GM21423 (cell line): ENCODE measurements at regions not wholly inside any gene's neighbourhood (a gene's known extent, or its start where the extent isn't known, plus 50 kb on each side); places are given as distances from the start of the nearest gene placed in this dataset.
"Not testable (repeated sequence)": the region's sequence is repeated elsewhere in the genome, so short reads cannot be mapped to it uniquely, and the experiment has no call there.

Experiments
- ATAC-seq: cut with Tn5 transposase; IDR thresholded peaks from one replicate; pipeline ENCODE4 v1.9.1; 2021; ENCODE audit warnings: mild to moderate bottlenecking, moderate library complexity; ENCODE audit not compliant: unreplicated experiment

DNA sequence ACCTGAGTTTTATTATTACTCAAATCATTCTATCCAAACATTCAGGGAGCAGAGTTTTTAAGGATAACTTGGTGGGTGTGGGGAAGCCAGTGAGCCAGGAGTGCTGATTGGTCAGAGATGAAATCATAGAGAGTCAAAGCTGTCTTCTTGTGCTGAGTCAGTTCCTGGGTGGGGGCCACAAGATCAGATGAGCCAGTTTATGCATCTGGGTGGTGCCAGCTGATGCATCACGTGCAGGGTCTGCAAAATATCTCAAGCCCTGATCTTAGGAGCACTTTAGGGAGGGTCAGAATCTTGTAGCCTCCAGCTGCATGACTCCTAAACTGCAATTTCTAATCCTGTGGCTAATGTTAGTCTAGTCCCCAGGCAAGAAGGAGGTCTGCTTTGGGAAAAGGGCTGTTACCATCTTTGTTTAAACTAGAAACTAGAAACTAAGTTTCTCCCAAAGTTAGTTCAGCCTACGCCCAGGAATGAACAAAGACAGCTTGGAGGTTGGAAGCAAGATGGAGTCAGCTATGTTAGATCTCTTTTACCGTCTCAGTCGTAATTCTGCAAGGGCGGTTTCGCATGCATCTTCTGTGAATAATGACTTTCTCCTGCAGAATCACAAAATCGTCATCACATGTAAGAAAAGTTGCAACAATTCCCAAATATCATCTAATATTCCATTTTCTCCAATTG is 97.5 kb downstream of the ZNF664 start:
- not testable (repeated sequence) for ATAC-seq

DNA sequence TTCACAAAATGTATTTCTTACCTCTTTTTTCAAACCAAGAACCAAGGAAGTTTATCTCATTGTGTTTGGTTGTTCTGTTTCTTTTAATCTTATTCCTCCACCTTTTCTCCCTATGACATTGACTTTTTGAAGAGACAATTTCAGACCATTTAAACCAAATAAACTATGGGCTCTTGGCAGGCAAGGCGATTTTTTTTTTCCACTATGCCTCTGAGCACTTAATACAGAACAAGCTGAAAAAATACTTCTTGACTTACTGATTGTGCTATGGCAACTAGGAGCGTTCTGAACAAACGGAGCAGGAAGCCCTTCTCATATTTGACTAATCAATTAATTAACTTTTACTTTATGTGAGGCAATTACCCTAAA is 98.0 kb downstream of the ZNF664 start:
- ATAC-seq: no peak

DNA sequence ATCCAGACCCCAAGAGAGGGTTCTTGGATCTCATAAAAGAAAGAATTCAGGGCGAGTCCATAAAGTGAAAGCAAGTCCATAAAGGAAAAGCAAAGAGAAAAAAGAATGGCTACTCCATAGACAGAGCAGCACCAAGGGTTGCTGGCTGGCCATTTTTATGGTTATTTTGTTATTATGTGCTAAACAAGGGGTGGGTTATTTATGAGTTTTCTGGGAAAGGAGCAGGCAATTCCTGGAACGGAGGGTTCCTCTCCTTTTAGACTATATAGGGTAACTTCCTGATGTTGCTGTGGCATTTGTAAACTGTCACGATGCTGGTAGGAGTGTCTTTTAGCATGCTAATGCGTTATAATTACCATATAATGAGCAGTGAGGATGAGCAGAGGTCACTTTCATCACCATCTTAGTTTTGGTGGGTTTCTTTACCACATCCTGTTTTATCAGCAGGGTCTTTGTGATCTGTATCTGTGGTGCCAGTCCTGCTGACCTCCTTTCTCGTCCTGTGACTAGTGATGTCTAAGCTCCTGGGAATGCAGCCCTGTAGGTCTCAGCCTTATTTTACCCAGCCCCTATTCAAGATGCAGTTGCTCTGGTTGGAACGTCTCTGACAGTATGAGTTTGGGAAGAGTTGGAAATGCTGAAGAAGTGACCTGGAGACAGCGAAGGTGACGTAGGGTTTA is 100.5 kb downstream of the ZNF664 start:
- no peak for ATAC-seq

DNA sequence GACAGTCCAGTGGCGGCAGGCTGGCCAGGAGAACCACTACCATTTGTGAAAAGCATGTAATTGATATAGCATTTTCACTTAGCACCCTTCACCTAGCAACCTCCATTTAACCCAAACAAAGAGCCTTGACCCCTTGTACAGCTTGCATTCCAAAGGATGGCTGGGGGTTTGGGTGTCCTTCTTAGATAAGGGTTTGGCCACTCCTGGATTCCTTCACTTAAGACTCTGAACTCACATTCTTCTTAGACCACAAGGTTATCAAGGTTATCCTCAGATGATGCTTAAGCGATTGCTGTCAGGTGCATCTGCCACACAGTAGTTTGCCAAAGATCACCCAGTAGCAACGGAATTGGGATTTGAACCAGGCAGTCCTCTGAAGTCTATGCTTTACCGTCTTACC is 102.8 kb downstream of the ZNF664 start:
- no peak for ATAC-seq

DNA sequence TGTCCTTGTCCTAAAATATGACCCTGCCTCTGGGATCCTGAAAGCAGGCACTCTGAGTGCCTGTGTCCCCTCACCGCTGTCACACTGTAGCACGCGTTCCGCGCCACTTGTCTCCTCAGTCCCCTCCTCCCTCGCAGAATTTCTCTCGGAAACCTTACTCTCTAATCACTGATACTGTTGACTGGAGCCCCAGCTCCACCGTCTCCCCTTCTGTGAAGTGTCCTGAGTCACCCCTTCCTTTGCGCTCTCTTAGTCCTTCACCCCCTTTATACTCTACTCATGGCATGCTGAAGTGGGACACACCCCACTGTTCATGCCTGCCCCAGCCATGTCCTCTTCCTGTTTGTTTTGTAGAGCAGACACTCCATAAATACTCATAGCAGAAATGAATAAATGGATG is 104.7 kb downstream of the ZNF664 start:
- no peak for ATAC-seq

DNA sequence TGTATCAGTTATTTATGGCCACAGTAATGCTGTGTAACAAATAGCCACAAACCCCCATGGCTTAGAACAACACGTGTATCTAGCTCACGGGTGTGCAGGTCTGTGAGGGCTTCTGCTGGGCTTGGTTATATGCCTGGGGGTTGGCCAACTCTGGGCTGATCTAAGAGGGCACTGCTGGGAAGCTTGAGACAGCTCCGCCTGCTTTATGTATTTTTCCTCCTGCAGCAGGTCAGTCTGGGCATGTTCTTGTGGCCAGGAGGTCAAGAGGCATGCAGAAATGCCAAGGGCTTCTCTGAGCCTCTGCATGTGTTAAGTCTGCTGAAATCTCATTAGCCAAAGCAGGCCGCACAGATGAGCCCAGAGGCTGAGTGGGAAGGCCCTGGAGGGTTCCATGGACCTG is 105.8 kb downstream of the ZNF664 start:
- ATAC-seq: no peak

DNA sequence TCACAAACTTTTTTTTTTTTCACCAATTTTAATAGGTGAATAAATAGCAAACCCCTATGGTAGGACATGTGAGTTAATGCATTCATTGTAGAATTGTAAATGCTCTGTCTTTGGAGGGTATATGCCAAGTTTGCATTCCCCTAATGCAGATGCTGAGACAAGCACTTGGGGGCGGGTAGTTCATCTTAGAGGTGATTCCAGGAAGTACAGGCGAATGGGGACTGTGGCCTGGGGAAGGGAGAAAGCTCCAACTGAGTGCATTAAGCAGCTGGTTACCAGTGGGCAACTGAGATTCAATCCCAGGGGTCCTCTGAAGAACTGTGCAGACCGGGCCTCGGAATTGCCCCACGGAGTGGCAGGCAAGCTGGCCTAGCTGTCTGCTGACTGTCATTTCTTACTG is 107.6 kb downstream of the ZNF664 start:
- ATAC-seq: no peak

DNA sequence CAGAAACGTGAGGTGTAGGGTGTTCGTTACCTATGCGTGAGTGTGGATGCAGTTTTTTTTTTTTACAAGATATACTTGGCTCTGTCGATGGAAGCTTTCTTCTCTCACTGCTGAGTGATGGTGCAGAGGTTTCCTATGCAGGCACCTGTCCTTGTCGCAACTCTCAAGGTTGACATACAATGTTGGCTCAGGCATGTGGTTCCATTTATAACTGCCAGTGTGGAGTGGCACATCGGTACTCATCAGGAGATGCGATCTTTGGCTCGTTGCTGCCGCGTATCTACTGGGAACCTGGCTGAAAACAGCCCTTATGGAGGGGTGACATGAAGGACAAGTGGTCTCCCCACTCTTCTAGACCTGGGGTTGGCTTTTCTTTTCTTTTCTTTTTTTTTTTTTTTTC is 109.0 kb downstream of the ZNF664 start:
- no peak for ATAC-seq

DNA sequence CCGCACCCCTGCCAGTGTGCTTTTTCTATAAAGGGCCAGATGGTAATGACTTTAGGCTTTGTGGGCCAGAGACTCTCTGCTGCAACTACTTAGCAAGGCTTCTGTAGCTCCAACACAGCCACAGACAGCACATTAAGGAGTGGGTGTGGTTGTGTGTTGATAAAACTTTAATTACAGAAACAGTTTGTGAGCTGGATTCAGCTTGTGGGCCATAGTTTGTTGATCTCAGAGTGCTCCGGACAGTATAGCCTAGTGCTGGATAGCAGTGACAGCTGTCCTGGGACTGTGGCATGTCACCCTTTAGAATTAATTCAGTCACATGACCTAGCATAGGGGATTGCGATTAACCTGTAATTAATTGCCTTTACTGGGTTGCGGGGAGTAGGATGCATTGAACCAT is 109.7 kb downstream of the ZNF664 start:
- ATAC-seq: no peak

DNA sequence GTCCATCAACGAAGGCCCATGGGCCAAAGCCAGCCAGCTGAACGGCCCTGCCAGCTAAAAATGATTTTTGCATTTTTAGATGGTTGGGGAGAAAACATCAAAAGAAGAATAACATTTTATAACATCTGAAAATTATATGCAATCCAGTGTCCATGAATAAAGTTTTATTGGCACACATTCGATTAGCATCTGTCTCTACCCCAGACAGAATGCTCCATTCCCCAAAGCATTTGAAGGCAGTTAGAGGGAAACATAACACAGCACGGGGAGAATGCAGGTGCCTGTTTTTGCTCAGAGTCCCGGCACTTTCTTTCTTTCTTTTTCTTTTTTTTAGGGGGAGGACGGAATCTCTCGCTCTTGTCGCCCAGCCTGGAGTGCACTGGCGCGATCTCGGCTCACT is 110.7 kb downstream of the ZNF664 start:
- no peak for ATAC-seq

DNA sequence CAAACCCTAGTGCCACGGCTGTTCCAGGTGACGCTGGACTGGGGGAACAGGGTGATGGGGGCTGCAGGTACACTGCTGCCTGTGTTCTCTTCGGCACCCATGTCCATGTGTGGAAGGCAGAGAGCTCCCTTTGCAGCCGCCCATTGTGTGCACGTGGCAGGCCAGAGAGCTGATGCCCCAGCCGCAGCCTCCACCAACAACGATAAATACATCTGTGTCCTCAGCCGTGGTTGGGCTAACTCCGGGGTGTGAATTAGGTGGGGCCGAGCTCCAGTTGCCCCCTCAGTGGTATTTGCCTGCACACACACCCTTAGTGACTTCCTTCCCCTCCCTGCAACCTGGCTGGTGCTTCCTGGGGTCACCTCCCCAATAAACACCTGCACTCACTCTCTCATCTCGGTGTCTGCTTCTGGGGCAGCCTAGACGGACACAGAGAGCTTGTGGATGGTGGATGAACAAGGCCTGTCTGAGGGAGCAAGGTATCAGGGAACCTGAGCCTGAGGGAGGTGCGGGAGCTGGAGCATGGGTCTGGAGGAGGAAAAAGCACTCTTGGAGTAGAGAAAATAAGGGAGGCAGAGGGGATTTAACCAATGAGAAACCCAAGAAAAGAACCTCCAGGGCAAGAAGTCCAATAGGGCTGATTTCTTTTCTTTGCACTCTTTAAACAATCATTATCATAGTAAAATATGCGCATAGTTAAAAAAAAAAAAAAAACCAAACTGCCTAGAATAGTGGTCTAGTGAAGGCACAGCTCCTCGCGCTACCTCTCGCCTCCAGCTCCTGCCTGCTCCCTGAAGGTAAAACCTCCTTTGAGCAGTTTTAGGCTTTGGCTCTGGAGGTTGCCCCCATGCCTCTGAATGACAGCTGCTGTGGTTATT is 112.6 kb downstream of the ZNF664 start:
- no peak for ATAC-seq

DNA sequence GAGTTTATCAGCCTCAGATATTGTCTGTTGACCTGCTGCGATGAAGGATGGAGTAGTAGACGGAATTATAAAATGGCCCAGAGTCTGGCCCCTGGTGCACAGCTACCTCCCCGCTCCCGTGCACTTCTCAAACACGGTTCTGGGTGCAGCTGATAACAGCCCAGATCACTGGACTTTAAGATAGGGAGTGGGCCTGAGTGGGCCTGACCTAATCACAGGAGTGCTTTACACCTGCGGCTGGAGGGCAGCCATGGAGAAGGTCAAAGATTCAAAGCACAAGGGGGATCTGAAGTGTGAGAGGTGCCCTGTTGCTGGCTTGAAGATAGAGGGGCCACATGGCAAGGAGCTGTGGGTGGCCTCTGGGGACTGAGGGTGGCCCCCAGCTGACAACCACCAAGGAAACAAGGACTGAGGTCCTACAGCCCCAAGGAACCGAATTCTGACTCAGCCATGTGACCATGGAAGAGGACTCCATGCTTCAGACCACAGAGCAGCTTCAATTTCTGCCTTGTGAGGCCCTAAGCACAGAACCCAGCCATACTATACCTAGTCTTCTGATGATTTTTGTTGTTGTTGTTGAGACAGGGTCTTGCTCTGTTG is 113.4 kb downstream of the ZNF664 start:
- ATAC-seq: no peak

DNA sequence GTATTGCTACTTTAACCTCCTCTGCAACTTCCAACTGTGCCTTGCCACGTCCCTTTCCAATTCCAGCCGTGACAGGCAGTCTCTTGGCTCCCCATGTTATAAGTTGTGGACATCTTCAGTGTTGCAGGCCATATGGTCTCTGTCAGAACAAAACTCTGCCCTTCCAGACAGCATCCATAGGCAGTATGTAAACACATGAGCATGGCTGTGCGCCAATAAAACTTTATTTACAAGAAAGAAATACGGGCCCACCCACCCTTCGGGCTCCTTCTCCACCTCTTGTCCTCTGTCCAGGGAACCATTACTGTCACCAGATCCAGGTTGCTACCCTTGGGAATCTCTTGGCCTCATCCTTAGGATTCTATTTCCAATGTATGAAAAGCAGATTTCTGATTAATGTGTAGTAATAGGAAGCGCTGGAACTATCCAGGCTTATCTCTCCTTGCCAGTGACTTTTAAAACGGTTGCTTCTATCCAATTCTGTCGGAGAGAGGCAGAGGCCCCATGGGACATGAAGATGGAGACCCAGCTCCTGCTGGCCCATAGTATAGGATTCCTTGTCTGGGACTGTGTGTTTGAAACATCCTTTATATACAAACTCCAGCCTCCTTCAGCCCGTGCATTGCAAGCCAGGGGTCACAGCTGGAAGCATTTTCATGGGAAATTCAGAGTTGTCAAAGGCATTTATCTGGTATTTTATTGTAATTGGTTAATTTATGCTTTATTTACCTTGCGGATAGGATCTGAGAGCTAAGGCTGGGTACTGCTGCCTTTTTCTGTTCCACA is 114.4 kb downstream of the ZNF664 start:
- no peak for ATAC-seq

DNA sequence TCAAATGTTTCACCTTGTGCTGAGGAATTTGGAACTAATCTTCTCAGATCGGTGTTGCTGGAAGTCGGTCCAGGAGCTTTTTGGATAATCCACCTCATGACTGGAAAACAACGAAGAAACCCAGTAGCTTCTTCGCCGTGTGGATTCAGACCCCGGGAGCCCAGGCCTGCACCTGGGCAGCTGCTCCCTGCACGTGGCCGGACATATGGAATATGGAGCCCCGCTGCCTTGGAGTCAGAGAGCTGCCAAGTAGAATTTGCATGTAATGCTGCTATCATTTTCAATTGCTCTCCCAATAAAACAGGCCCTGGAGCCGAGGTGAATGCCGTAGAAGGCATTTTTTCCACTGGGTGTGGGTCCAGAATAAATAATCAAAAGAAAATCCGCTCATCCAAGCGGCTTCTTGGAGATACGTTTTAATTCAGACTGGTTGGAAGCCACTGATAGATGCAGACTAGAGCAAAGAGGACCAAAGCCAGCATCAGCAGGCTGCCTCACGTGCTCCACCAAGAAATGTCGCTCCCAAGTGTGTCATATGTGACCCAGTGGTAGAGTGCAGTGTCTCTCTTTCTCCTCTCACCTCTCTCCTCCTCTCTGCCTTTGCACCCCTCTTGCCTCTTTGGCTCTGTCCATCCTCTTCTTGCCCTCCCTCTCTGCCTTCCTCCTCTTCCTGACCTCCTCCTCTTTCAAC is 115.3 kb downstream of the ZNF664 start:
- ATAC-seq: no peak

DNA sequence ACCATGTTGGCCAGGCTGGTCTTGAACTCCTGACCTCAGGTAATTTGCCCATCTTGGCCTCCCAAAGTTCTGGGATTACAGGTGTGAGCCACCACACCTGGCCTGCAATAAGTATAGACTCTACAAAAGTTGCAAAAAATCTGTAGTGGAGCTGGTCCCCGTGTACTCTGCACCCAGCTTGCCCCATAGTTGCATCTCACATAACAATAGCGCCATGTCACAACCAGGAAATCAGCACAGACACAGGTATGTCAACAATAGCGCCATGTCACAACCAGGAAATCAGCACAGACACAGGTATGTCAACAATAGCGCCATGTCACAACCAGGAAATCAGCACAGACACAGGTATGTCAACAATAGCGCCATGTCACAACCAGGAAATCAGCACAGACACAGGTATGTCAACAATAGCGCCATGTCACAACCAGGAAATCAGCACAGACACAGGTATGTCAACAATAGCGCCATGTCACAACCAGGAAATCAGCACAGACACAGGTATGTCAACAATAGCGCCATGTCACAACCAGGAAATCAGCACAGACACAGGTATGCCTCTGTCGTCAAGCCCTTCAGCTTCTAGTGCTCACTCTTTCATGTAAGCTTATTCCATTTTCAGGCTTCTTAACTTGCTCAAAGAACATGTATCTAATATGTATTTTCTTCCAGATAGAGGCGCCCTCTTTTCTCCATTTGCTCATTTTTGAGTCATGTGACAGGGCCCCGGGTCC is 116.3 kb downstream of the ZNF664 start:
- not testable (repeated sequence) for ATAC-seq

DNA sequence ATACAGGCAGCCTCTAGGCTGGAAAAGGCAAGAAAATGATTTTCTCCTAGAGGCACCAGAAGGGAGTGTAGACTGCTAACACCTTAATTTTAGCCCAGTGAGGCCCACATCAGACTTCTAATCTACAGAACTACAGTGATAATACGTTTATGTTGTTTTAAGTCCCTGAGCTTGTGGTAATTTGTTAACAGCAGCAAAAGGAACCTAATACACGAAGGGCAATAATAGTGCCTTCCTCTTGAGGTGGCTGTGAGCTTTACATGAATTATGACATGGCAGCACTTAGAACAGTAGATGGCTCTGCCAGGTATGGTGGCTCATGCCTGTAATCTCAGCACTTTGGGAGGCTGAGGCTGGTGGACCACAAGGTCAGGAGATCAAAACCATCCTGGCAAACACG is 118.8 kb downstream of the ZNF664 start:
- no peak for ATAC-seq

DNA sequence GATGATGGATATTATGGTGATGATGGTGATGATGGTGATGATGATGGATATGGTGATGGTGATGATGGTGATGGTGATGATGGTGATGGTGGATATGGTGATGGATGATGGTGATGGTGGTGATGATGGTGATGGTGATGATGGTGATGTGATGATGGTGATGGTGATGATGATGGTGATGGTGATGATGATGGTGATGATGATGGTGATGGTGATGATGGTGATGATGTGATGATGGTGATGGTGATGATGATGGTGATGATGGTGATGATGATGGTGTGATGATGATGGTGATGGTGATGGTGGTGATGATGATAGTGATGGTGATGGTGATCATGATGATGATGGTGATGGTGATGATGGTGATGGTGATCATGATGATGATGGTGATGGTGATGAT is 119.5 kb downstream of the ZNF664 start:
- ATAC-seq: not testable (repeated sequence)

DNA sequence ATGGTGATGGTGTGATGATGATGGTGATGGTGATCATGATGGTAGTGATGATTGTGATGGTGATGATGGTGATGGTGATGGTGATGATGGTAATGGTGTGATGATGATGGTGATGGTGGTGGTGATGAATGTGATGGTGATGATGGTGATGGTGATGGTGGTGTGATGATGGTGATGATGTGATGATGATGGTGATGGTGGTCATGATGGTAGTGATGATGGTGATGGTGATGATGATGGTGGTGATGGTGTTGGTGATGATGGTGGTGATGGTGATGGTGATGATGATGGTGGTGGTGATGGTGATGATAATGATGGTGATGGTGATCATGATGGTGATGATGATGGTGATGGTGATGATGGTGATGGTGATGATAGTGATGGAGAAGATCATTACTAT is 120.3 kb downstream of the ZNF664 start:
- no peak for ATAC-seq

DNA sequence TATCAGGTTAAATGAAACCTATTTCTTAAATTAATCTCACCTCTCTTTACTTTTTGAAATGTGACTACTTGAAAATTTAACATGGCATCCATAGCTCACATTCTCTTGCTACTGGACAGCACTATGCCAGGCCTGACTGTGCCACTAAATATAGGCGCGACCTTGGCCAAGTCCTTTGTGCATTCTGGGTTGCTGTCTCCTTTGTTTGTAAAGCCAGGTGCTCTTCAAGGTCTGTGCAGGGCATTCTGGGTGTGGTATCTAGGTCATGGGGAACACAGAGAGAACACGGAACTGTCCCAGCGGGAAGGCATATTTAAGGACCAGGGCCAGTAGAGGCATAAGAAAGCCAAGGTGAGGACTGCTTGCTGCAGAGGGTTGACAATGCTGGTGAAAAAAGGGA is 121.2 kb downstream of the ZNF664 start:
- no peak for ATAC-seq
